ENCODE measurements at regions not wholly inside any gene's neighbourhood (a gene's known extent, or its start where the extent isn't known, plus 50 kb on each side); places are given as distances from the start of the nearest gene placed in this dataset.

DNA sequence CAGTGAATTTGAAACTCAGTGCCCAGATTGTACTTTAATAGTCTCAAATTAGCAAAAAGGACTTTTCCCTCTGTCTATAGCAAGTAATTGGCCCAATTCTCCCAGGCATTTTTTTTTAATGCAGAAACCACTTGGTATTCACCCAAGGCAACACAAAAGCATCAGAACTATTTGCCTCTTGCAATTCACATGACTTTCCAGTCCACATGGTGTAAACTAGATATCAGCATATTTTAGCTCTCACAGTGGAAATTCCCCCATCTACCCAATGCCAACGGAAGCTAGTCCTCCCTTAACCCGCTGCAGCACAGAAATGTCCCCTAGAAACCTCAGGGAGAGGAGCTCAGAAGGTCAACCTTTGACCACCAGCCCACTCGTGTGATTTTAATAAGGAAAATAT lies 103.4 kb upstream of the CDYL start:
- no peaks in the 10 kb centered on the region for H3K4me1 ChIP-seq
- ATAC-seq = no peak
- H3K27ac ChIP-seq = no peak overlapping the region
- intact Hi-C loops (cut with DNase I) = no loop called here
- no peaks in the 10 kb centered on the region for H3K36me3 ChIP-seq (replicated peaks in 1 of 2; ENCODE audit: insufficient read depth in 1 of 2, low read depth in 2 of 2)
- H3K27me3 ChIP-seq = no peaks in the 10 kb centered on the region
- H3K4me3 ChIP-seq = no peak overlapping the region
- TF ChIP-seq CTCF (IDR thresholded peaks at IDR 0.05) (no peak), POLR2A (IDR thresholded peaks at IDR 0.05) (no peak)
- H3K9me3 ChIP-seq = no peaks in the 10 kb centered on the region
- no peak for DNase-seq
- 57 to 63% methylated on average over 3 of the region's 3 CpGs for WGBS, 2 donors

DNA sequence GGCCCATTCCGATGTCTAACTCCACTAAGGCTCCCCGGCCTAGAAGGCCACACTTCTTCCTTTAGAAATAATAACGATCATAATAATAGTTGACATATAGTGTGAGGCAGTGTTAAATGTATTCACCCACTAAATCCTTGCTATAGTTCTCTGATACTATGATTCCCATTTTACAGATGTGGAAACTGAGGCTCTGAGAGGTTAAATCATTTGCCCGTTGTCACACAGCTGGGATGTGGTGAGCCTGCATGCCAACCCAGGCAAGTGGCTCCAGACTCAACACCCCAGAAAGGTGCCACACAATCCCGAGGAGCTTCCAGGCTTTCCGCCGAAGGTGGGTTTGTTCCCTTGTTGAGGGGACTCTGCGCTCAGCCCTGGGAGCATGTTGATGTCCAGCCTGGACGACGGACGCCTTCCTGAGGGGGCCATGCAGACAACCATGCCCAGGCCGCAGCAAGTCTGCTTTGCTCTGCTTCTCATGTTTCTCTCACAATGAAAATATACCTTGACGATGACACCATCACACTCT lies 104.6 kb upstream of the CDYL start:
- TF ChIP-seq CTCF (IDR thresholded peaks at IDR 0.05) = no peak
- no peak for TF ChIP-seq POLR2A (IDR thresholded peaks at IDR 0.05)
- no peak for DNase-seq
- Histone ChIP-seq H3K9me3 (no peaks in the 10 kb centered on the region), H3K36me3 (replicated peaks in 1 of 2; ENCODE audit: insufficient read depth in 1 of 2, low read depth in 2 of 2) (no peaks in the 10 kb centered on the region), H3K4me3 (no peak overlapping the region), H3K27me3 (no peaks in the 10 kb centered on the region), H3K27ac (no peak overlapping the region), H3K4me1 (no peaks in the 10 kb centered on the region)
- 79 to 81% methylated on average over 12 to 13 of the region's 13 CpGs for WGBS, 2 donors
- no peak for ATAC-seq
- intact Hi-C loops (cut with DNase I) = no loop called here

GRCh38 chr6:4670824-4671409 lies 105.3 kb upstream of the CDYL start:
- ATAC-seq = no peak
- DNase-seq = no peak
- Histone ChIP-seq H3K4me3 (no peak overlapping the region), H3K4me1 (no peaks in the 10 kb centered on the region), H3K27ac (no peak overlapping the region), H3K27me3 (no peaks in the 10 kb centered on the region), H3K36me3 (replicated peaks in 1 of 2; ENCODE audit: insufficient read depth in 1 of 2, low read depth in 2 of 2) (no peaks in the 10 kb centered on the region), H3K9me3 (no peaks in the 10 kb centered on the region)
- intact Hi-C loops (cut with DNase I) = no loop called here
- TF ChIP-seq CTCF (IDR thresholded peaks at IDR 0.05) (no peak), POLR2A (IDR thresholded peaks at IDR 0.05) (no peak)
- 60 to 61% methylated on average over 2 of the region's 2 CpGs for WGBS, 2 donors

GRCh38 chr6:4670290-4670689 lies 105.9 kb upstream of the CDYL start:
- 77 to 88% methylated on average over 10 of the region's 10 CpGs for WGBS, 2 donors
- ATAC-seq = no peak

More at GRCh38 chr6:4670290-4670689, 105.9 kb upstream of the CDYL start:
- Histone ChIP-seq H3K4me3 (no peak overlapping the region), H3K27me3 (no peaks in the 10 kb centered on the region), H3K27ac (no peak overlapping the region), H3K36me3 (replicated peaks in 1 of 2; ENCODE audit: insufficient read depth in 1 of 2, low read depth in 2 of 2) (no peaks in the 10 kb centered on the region), H3K4me1 (no peaks in the 10 kb centered on the region), H3K9me3 (no peaks in the 10 kb centered on the region)
- TF ChIP-seq POLR2A (IDR thresholded peaks at IDR 0.05) (no peak), CTCF (IDR thresholded peaks at IDR 0.05) (no peak)
- no peak for DNase-seq
- intact Hi-C loops (cut with DNase I) = no loop called here

All from body of pancreas (tissue), 4 donors.